Epidermal melanocyte (primary cell): ENCODE measurements at regions not wholly inside any gene's neighbourhood (a gene's known extent, or its start where the extent isn't known, plus 50 kb on each side); places are given as distances from the start of the nearest gene placed in this dataset.

Source experiments
- DNase-seq: peaks from one replicate; pipeline ENCODE4 v3.0.0; 2011; ENCODE audit warnings: low spot score; ENCODE audit not compliant: insufficient read length

DNA sequence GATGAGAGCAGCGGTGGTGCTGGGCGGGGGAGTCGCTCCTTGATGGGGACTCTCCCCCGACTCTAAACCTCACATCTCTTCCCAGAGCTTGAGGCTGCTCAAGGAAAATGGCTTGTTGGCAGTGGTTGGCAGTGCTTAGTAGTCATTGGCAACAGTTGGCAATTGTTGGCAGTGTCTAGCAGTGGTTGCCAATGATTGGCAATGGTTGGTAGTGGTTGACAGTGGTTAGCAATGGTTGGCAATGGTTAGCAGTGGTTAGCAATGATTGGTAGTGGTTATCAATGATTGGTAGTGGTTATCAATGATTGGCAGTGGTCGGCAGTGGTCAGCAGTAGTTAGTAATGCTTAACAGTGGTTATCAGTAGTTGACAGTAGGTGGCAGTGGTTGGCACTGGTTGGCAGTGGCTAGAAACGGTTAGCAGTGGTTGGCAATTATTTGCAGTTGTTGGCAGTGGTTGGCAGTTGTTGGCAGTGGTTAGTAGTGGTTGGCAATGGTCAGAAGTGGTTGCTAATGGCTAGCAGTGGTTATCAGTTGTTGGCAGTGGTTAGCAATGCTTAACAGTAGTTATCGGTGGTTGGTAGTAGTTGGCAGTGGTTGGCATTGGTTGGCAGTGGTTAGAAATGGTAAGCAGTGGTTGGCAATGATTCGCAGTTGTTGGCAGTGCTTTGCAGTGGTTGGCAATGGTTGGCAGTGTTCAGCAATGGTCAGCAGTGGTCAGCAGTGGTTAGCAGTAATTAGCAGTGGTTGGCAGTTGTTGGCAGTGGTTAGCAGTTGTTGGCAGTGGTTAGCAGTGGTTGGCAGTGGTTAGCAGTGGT, 85.4 kb upstream of the OTOS start:
- DNase-seq = no peak

DNA sequence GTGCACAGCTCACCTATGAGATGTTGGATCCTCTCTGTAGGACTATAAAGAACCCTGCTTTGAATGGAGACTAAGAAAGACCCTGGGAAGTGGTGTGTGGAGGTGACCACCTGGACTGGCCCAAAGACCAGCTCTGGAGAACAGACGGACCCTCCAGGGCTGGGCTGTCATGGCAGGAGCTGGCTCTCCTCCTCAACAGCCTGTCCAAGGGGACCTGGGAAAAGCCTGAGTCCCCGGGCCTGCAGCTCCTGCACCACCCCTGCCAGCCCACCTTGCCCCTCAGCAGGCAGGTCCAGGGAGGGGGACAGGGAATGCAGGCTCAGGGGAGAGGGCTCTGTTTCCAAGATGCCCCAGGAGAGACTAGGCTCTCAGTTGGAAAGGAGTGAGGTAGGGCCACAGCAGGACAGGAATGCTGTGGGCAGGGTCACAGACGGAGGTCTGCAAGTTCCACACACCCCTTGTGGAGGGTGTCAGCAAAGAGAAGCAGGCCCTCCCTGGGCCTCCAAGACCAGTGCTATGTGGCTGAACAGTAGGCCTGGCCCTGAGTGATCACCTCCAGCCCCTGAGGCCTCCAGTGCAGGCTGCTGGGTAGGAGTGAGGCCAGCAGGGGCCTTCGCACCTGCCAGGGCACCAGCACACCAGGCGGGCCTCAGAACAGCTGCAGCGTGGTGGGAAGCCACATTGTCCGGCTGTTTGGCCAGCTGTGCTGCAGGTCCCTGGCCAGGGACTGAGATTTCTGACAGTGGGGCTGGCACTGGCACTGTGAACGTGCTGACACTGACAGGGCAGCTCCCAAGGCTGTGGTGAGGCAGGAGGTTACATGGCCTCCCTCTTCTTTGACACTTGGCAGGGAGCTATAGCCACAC, 86.4 kb upstream of the OTOS start:
- DNase-seq = no peak

- DNase-seq = no peak
These were observed 87.3 kb upstream of the OTOS start for GRCh38 chr2:240227538-240228428.

- no peak for DNase-seq
These were observed 88.5 kb upstream of the OTOS start for GRCh38 chr2:240229005-240229404.

DNA sequence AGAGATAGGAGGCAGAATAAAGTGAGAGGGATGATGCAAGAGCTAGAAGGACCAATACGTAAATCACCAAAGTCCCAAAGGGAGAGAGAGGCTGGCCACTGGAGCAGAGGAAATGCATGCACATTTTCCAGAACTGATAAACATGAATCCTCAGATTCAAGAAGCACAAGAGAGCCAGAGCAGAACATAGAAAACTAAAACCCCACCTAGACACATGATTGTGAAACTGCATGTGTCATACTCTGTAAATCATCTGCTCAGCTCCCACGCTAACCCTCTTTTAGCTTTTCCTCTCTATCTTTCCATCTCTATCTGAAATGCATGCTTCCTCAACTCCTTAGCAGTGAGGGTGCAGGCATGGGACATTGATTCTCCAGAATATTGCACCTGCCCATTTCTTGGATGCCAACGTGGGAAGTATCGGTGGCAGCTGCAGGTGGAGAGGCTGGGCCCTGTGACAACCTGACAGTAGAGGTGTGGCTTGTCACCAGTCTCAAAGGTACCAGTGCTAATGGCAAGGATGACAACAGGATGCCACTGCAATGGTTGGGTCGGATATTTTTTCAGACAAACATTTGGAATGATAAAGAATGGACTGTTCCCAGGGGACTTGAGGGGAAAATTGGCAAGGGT, 89.3 kb upstream of the OTOS start:
- no peak for DNase-seq

- DNase-seq = no peak
These were observed 90.0 kb upstream of the OTOS start for GRCh38 chr2:240230291-240230931.

- DNase-seq = no peak
These were observed 91.4 kb upstream of the OTOS start for GRCh38 chr2:240231838-240232244.

DNA sequence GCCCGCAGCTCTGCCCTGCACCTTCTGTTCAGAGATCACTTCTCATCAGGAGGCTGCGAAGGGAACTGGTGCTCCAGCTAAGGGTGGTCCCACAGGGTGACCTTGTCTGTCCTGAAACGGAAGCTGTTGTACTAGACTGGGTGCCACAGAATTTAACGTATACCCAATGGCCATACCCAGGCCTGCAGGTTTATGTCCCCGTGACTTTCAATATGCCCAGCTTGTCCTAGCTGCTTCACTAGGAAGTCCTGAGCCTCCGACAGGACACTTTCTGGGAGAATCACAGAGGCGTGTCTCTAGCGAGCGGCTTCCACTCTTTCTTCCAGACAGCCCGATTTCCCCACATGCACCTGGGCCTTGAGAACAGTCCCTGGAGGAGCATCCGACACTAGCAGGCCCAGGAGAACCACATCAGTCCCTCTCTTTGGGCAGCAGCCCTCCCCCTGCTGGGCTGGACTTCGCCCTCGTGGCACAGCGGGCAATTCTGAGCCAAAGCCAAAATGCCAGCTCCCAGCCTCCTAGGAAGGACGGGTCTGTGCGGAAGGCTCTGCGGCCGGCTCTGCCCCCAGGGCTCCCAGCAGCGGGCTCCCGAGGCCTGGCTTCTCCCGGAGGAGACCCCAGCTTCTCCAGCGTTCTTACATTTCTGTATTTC, 91.9 kb upstream of the OTOS start:
- no peak for DNase-seq

- peak; percentile 96 for DNase-seq
These were observed 92.8 kb upstream of the OTOS start for GRCh38 chr2:240232961-240233884.

- DNase-seq = no peak
These were observed 93.5 kb upstream of the OTOS start for GRCh38 chr2:240233885-240234502.

DNA sequence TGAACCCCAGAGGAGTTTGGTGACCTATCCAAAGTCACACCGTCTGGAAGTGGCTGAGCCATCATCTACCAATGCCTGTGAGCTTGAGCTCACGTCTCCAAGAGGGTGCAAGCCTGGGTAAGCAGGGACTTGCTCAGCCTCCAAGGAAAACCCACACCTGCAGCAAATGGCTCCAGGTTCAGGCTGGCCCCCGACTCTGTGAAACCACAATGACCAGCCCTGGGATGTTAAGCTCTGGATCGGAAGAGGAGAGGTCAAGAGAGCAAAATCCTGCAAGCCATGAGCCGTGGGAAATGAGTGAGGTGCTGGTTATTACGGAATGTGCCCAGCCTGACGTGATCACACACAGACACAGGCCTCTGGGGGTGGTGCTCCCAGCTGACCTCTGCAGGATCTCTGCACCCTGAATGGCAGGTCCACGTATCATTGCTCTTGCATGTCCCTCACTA, 94.1 kb upstream of the OTOS start:
- DNase-seq = no peak

GRCh38 chr2:240235149-240235803, 94.8 kb upstream of the OTOS start:
- DNase-seq = no peak

DNA sequence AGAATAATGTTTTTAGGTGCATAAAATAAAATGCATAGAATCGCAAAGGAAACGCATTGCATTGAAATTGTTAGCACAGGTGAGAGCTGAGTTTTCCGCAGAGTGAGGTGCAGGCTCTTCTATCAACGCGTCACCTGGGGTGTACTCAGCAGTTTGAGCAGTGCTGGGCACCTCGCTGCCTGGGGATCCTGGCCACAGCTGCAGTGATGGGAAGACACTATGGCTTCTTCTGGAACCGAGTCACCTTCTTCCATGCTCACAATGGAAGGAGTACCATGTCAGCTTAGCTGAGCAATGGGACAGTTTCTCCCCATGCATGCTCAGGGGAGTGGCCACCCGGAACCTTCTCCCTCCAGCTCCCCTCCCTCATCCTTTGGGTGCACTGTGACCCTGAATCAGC, 95.4 kb upstream of the OTOS start:
- no peak for DNase-seq

GRCh38 chr2:240236217-240237111, 96.0 kb upstream of the OTOS start:
- no peak for DNase-seq

DNA sequence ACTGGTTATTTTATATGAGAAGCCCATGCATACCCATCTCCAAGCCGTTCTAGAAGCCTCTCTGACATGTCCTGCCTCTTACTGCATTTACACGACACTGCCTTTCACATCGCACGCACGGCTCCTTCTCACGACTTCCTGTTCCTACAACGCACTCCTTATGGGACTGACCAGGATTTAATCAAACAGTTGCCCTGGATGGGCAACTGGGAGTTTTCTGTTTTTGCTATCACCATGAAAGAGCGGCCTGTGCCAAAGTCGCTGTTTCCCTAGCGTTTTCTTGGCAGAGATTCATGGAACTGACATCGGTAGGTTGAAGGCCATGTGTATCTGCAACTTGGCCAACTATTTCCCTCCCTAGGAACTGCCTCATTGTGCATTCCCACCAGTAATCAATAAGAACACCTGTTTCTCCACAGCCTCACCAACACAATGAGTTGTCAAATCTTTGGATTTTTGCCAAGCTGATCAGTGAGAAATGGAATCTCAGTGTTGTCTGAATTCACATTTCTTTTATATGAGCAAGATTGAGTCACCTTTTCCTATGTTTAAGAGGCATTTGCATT, 97.2 kb upstream of the OTOS start:
- no peak for DNase-seq

DNA sequence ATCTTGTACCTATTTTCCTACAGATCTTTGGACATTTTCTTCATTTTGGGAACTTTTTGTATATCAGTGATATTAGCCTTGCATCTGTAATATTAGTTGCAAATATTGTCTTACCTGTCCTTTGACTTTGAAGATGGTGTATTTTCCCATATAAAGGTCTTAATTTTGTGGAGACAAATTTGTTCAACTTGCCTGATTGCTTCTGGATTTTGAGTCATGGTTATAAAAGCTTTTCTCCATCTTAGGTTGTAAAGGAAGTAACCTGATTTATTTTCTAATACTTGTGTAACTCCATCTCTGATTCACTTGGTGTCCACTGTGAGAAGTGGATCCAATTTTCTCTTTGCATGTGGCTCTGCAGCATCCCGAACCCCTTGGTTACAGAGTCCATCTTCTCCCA, 97.7 kb upstream of the OTOS start:
- DNase-seq = no peak

DNA sequence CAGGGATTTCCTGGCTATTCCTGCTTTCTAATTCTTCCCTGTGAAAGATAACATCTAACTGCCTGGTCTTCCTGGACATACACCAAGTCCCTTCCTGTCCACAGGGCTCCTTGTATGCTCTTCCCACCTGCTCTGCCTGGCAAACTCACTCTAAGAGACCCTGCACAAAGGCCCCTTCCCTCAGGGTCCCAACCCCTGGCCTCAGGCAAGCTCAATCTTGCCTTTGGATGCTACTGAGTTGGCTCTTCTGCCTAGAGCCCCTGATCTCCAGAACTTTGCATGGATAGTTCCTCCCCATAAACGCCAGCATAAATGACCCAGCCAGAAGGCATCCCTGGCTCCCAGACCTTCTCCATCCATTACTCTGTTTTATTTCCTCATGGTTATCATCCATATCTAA, 98.3 kb upstream of the OTOS start:
- DNase-seq = no peak
